HEK293 (cell line): ENCODE measurements at regions not wholly inside any gene's neighbourhood (a gene's known extent, or its start where the extent isn't known, plus 50 kb on each side); places are given as distances from the start of the nearest gene placed in this dataset.

Source experiments
- SP2 ChIP-seq: fragments of 450-650 bp; formaldehyde crosslinking; IDR thresholded peaks from 2 replicates; pipeline ENCODE4 v1.5.1; 2016; ENCODE audit warnings: missing biosample characterization, missing genetic modification characterization
- ZNF335 ChIP-seq: fragments of 450-650 bp; formaldehyde crosslinking; conservative IDR thresholded peaks from 2 replicates; pipeline ENCODE4 v1.5.1; 2016; ENCODE audit warnings: missing biosample characterization, missing genetic modification characterization
- ZNF626 ChIP-seq: fragments of 450-650 bp; sonication (Bioruptor Pico); formaldehyde crosslinking; IDR thresholded peaks from 2 replicates; pipeline ENCODE4 v1.5.1; 2018; ENCODE audit warnings: missing biosample characterization, missing genetic modification characterization, inconsistent platforms

DNA sequence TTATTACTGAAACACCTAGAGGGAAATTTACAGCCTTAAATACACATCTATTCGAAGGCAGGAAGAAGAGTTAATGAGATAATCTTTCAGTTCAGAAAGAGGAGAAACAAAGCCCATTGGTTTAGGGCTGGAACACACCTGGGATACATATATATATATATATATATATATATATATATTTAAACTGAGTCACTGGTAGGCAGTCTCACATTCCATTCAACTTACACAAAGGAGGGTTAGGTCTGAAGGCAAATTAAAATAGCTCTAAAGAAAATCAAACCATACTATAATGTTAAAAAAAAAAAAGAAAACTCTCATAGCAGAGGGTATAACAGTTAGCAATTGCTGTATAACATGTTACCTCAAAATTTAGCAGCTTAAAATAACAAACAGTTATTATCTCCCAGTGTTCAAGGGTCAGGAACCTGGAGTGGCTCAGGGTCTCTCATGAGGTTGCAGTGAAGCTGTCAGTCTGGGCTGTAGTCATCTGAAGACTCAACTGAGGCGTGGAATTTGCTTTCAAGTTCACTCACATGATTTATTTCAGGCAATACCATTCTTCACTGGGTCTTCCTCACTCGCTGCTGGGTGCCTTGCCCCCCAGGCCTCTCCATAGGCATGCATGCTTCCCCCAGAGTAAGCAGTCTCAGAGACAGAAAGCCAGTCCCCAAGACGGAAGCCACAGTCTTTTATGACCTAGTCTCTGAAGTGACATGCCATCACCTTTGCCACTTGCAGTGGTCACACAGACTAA, 332.8 kb downstream of the NSG2 start:
- TF ChIP-seq SP2 (tag by site-specific recombination) = no peak
- TF ChIP-seq ZNF335 = no peak
- no peak for TF ChIP-seq ZNF626 (tag by site-specific recombination)
